HuH-7 (cell line): ENCODE measurements at regions not wholly inside any gene's neighbourhood (a gene's known extent, or its start where the extent isn't known, plus 50 kb on each side); places are given as distances from the start of the nearest gene placed in this dataset.
"Not testable (repeated sequence)": the region's sequence is repeated elsewhere in the genome, so short reads cannot be mapped to it uniquely, and the experiment has no call there.

ENCODE experiments used
- DNase-seq: peaks from one replicate; pipeline ENCODE4 v3.0.0; 2011; ENCODE audit warnings: low spot score

DNA sequence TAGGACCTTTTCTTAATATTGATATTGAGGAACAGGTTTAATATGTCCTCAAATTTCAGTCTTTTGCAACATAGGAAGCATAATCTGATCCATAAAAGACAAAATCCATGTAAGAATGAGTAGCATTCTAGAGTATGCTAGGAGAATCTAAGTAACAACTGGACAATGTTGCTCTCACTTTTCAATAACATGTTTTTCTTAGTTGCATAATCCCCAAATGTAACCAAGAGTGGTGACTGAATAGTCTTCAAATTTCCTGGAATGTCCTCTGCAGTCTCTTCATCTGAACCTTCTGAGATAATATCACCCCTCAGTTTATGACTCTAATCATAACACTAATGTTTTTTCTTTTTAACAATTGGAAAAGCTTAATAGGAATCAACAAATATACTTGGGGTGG is 110.0 kb upstream of the ZEB2 start:
- no peak for DNase-seq

GRCh38 chr2:144628566-144628965 is 108.6 kb upstream of the ZEB2 start:
- DNase-seq: no peak

DNA sequence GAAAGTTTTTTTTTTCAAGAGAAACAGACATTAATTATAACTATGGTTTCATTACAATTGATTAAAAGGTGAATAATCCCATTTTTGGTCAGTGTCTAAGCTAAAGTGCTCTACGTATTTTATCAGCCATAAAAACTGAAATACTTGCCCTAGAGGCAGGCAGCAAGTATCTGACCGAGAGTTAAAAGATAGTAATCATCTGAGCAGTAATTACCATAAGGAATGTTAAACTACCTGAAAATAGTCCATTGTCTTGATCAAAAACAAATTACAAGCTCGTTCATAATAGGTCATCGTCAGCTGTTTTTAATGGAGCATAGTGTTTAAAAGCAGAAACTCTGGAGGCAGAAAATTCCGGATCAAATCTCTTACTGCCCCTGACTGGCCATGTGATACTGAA is 105.7 kb upstream of the ZEB2 start:
- no peak for DNase-seq

DNA sequence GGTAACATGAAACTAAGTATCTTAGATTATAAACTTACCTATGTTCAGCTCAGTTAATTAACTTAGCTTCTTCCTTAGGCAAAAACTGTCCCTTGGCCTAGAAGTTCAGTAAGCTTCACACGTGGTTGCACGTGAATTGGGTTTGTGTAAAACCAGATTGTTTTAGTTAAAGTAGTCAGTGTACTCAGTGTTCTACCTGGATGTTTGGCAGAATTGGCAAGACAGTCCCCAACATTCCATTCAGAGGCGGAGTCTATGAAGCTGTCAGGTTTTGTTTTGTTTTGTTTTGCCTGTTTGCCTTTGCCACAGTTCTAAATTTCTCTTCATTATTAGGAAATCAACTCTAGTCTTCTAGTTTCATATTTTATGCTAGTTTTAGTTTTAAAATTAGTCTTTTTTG is 105.3 kb upstream of the ZEB2 start:
- no peak for DNase-seq

DNA sequence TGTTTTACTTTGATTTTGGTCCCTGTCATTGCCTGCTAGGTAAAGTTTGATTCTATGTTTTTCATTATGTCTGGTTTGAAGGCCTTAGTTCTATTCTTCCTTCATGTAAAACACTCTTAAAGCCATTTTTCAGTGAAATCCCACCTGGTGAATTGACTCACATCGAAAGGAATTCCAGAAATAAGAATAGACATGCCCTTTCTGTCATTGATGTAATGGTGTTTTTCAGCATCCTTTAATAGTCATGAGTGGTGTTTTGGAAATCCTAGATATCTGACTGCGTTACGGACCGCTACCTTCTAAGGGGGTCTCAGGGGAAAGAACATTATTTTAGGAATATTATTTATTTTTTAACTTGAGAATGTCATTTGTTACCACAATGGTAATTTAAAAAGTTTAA is 104.5 kb upstream of the ZEB2 start:
- no peak for DNase-seq

- DNase-seq: not testable (repeated sequence)
Observed at GRCh38 chr2:144622373-144622772, 102.5 kb upstream of the ZEB2 start.

DNA sequence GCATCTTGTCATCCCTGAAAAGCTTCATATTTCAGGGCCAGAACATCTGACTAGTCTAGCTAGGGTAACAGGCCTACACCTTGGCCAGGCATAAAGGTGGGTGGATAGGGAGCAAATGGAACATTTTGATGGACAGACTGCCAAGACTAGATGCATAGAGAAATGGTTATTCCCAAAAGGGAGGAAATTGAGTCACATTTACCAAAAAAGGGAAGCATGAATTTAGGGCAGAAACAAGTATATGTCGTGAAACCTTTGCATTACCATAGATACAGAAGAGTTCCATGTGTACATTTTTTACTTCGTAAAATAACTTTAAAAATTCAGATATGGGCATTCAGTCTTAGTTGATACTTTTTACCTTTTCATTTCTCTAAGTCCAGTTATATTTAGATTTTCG is 101.3 kb upstream of the ZEB2 start:
- no peak for DNase-seq

GRCh38 chr2:144619760-144620159 is 99.8 kb upstream of the ZEB2 start:
- no peak for DNase-seq

DNA sequence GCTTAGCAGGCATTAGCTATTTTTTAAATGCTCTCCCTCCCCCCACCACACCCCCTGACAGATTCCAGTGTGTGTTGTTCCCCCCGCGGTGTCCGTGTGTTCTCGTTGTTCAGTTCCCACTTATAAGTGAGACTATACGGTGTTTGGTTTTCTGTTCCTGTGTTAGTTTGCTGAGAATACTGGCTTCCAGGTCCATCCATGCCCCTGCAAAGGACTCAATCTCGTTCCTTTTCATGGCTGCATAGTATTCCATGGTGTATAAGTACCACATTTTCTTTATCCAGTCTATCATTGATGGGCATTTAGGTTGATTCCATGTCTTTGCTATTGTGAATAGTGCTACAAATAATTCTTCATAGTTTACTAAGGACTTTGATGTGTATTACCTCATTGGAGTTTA is 97.3 kb upstream of the ZEB2 start:
- not testable (repeated sequence) for DNase-seq

DNA sequence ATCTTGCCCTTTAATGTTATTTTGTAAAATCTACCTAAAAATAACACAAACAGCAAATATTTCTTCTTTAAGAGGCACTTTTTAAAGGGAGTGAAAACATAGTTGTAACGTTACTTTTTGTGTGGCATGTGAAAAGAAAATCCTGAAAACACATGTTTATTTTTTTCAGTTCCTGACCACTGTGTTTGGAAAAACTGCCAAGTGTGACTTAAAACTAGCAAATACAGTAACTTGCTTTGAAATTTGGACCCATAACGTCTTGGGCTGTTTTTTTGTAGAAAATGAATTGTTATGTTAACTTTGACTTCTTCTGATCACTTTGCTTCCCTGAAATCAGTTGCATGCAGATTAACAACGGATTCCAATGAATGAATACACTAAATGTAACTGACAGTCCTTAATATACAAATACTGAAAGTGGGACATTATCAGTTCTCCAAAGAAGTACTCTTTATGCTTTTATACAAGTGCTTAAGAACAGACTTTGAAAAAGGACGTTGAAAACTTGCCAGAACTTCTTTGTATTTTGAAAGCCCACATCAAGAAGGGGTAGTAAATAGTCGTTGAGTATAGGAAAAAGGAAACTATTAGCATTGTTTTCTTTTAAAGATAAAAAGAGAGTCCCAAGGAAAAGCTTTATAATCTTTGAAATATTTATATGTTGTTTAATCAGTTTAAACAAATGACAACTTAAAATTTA is 96.1 kb upstream of the ZEB2 start:
- DNase-seq: no peak

DNA sequence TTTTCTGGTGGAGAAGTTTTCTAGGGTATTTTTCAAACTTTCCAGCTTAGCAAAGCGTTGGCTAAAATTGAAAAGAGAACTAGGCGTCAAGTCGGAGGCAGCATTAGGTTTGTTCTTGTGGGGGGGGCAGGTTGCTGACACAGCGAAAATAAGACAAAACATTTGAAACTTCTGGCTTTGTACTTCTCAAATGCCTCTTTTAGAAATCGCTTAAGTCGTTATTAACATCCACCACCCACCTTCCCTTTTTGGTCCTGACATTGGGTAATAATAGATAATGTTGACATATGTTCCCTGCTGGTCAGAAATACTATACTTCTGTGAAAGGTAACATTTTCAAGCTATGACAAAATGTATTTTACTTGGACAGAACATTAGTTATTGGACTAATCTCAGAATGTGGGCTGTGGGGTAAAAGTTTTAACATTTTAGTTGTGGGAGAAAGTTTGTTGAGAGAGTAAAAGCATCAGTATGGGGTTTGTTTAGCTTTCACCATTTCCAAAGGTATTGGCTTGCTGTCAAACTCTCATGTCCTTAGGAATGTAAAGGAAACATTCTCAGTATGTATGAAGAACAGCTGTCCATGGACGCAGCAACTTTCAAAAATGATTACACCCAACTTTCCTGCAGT is 88.1 kb upstream of the ZEB2 start:
- no peak for DNase-seq

DNA sequence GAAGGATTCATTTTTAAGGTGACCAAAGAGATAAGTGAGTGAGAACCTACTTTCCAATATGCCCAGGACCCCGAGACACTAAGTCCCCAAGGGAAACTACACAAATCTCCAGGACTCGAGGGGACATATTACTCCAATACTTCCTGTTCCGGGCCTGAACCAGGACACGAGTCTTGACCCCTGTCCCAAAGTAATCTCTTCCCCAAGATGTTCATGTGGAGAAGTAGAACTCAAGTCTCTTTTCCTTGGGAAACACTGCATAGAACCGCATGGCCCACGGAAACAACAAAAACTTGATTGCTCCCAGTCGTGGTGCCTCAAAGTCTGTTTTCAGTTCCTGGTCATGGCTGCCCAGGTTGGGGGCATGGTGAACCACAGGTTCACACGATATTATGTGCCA is 87.2 kb upstream of the ZEB2 start:
- DNase-seq: no peak

DNA sequence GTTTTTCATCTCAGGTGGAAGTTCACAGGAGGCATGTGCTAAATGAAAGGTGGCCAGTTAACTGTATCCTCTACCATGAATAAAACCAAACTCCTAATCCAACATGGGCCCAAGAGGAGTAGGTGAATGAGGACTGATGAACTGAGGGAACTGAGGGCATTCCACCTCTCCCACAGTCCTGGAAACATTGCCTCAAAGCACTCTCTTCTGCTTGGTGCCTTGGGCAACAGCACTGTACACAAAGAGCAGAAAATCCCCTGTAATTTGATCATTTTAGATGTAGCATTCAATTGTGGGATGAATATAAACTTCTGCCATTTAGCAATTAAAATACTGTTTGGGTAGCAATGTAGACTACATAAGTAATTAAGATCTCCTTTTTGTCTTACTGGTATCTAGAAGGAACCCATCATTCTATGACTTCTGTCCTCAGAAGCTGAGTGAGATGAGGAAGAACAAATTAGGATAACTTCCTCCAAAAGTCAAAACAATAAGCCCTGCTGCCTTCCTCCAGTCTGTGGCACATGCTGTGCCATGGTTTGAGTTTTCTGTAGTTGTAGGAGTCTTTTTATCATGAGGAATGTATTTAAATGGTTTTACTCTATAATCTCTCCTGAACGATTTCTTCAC is 86.7 kb upstream of the ZEB2 start:
- no peak for DNase-seq

DNA sequence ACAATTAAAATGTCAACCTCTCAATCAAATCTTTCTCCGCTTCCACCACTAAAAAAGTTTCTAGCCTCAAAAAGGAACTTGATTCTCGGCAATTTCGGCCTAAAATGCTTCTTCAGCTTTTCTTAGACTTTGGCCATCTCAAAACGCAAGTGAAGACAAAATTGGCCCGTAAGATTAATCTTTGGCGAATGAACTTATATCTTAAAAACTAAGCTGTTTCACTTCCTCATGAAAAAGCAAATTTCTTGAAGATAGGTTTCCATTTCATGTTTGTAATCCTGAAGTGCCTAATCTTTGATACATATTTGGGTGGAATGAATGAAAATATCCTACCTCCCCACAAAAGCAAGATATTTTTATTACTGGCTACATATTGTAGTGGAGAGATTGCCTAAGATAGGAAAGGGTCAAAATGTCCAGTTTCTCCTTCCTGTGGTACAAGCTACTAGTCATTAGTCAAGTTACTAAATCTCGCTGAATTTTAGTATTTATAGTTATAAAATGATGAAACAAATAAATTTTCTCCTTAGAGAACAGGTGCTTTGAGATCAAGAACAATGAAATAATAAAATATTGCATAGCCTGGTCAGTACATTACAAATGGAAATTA is 85.4 kb upstream of the ZEB2 start:
- DNase-seq: no peak

DNA sequence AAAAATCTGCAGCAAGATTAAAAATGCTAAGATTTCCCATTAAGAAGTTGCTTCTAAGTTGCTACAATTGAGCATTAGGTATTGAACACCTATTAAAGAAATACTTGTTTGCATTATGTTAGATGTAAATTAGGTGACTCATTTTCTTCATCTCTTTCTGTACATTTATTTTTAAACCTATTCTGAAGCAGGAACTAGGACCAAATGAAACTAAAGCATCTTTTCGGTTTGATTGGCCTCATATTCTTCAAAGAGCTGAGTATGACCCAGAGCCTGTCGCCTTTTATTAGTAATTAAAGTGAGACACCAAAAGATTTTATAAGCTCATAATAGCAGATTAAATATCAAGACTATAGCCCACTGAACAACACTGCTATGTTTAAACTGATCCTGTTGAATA is 83.4 kb upstream of the ZEB2 start:
- no peak for DNase-seq

GRCh38 chr2:144598906-144599305 is 79.0 kb upstream of the ZEB2 start:
- DNase-seq: no peak

DNA sequence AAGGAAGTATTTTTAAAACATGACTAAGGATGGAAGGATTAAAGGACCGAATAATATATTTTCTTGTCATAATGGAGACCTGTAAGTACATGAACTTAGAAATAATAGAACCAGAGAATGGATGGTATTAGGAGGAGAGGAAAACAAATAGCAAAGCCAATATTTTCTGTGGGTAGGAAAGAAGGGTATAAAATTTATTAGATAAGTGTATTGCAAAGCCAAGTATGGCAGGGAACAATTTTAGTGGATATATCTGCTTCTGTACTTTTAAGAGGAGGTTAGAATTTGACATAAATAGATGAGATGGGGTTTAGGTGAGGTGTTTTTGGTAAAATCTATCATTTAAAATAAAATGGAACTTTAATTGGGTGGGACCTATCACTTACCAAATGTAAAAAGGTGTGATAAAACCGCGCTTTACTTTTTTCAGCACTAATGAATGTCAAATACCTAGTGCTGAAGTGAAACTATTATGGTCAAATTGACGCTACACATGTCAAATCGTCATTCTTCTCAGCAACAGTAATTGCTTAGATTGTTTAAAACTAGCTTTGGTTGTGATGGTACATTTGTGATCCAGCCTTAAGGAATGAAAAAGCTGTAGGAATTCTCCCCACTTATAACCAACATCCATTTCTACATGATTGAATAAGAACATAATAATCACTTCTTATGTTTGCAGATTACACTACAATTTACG is 78.1 kb upstream of the ZEB2 start:
- DNase-seq: no peak

GRCh38 chr2:144597388-144597787 is 77.5 kb upstream of the ZEB2 start:
- no peak for DNase-seq

- DNase-seq: peak; percentile 8
Observed at GRCh38 chr2:144596073-144596871, 76.4 kb upstream of the ZEB2 start.

DNA sequence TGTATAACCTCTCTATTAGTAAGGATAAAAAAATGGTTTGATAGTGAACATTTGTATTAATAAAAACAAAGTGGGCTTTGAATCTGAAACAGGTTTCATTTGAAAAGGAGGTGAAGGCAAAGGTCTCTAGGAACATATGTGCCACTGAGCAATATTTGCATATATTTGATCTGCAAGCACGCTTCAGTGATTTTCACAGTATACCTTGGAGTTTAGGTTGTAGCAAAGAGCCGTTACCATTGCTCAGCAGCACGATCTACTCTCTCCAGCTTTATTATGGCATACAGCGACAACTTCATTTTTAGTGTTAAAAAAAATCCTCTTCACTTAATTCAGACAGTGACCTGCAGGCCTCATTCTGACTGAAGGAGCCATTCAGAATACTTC is 75.8 kb upstream of the ZEB2 start:
- DNase-seq: no peak

GRCh38 chr2:144595279-144595678 is 75.4 kb upstream of the ZEB2 start:
- DNase-seq: no peak

GRCh38 chr2:144593803-144594202 is 73.9 kb upstream of the ZEB2 start:
- no peak for DNase-seq
